ENCODE measurements at regions not wholly inside any gene's neighbourhood (a gene's known extent, or its start where the extent isn't known, plus 50 kb on each side); places are given as distances from the start of the nearest gene placed in this dataset.

GRCh38 chr18:26745288-26746181, 120.0 kb downstream of the AQP4 start (continued):
- TF ChIP-seq NFYB (CRISPR knock-in tag; IDR thresholded peaks at IDR 0.05) (no peak), MAF1 (CRISPR knock-in tag; IDR thresholded peaks at IDR 0.05; ENCODE audit: borderline replicate concordance) (no peak), MEIS2 (CRISPR knock-in tag; IDR thresholded peaks at IDR 0.05) (no peak), ZBTB8A (CRISPR knock-in tag; IDR thresholded peaks at IDR 0.05; ENCODE audit: borderline replicate concordance, low read depth) (no peak), FOXP1 (IDR thresholded peaks at IDR 0.05) (no peak), FOXP1 (CRISPR knock-in tag; IDR thresholded peaks at IDR 0.05) (peak; percentile 24; the same call in 1 of the 2 replicates), NR3C1 (CRISPR knock-in tag; IDR thresholded peaks at IDR 0.05) (no peak), SKI (IDR thresholded peaks at IDR 0.05; ENCODE audit: partially characterized antibody) (no peak), ZNF572 (CRISPR knock-in tag; IDR thresholded peaks at IDR 0.05) (no peak), MED8 (CRISPR knock-in tag; IDR thresholded peaks at IDR 0.05; ENCODE audit: insufficient replicate concordance) (no peak), ZNF280B (CRISPR knock-in tag; IDR thresholded peaks at IDR 0.05; ENCODE audit: borderline replicate concordance) (no peak)

- in situ Hi-C loops (cut with HindIII; ENCODE audit: extremely low pct_ligation_motif_present, low pct_unique_long_range_greater_than_20kb) (no loop called here), intact Hi-C loops (cut with micrococcal nuclease; ENCODE audit: unreplicated experiment) (no loop called here)
- Histone ChIP-seq H3K4me3 (replicated peaks in 1 of 3; ENCODE audit: insufficient read depth in 1 of 3, low read depth in 2 of 3, low read length in 3 of 3) (no peak overlapping the region), H2AFZ (ENCODE audit: low read length) (no peak overlapping the region), H3K9me3 (ENCODE audit: low read length) (no peaks in the 10 kb centered on the region; the same call in 1 of the 2 replicates), H3K4me2 (ENCODE audit: low read depth, low read length) (no peak overlapping the region), H3K27ac (ENCODE audit: extremely low read length, insufficient read depth, low read length) (no peak overlapping the region), H4K20me1 (ENCODE audit: insufficient read depth, low read length) (no peaks in the 10 kb centered on the region), H3K4me1 (ENCODE audit: insufficient read depth, low read length) (peaks cover 45% of the 10 kb centered on the region), H3K27me3 (ENCODE audit: control insufficient read depth in 1 of 2, insufficient read depth in 2 of 2, low read length in 2 of 2) (0 out of 5 replicates have a peak, but pooled peaks cover 0 to 5% of the 10 kb centered on the region in 2 experiments), H3K79me2 (ENCODE audit: insufficient read depth, low read length) (no peaks in the 10 kb centered on the region), H3K9ac (ENCODE audit: insufficient read depth, low read depth, low read length) (no peak overlapping the region), H3K36me3 (replicated peaks in 1 of 2; ENCODE audit: control insufficient read depth in 1 of 2, insufficient read depth in 2 of 2, low read length in 2 of 2) (no peaks in the 10 kb centered on the region)
- no TSS peak for BruUV-seq (replicated peaks)
- CTCF ChIA-PET (ENCODE audit: low intra/inter-chr PET ratio, low total read pairs), result no interaction called here
- ATAC-seq (no peak), FAIRE-seq (no peak), DNase-seq (ENCODE audit: low spot score) (no peak)
- WGBS (ENCODE audit: low lambda C conversion rate), result 36% methylated on average over 3 of the region's 3 CpGs
- POLR2A ChIA-PET, result no interaction called here
- TF ChIP-seq MYPOP (CRISPR knock-in tag; IDR thresholded peaks at IDR 0.05) (no peak), HNRNPH1 (optimal IDR thresholded peaks at IDR 0.05; ENCODE audit: low read depth, low read length) (no peak), NCOA5 (CRISPR knock-in tag; IDR thresholded peaks at IDR 0.05) (no peak), ZNF331 (CRISPR knock-in tag; IDR thresholded peaks at IDR 0.05) (no peak), ZSCAN5A (CRISPR knock-in tag; IDR thresholded peaks at IDR 0.05; ENCODE audit: borderline replicate concordance) (no peak), ZNF441 (CRISPR knock-in tag; IDR thresholded peaks at IDR 0.05; ENCODE audit: borderline replicate concordance) (no peak), ZNF749 (CRISPR knock-in tag; IDR thresholded peaks at IDR 0.05; ENCODE audit: borderline replicate concordance) (no peak), PHF20 (CRISPR knock-in tag; IDR thresholded peaks at IDR 0.05) (no peak), SRF (IDR thresholded peaks at IDR 0.05; ENCODE audit: low read depth, low read length) (no peak)
Observed at GRCh38 chr18:26741758-26742157, 123.7 kb downstream of the AQP4 start.
